GM12873 (cell line): ENCODE measurements at regions not wholly inside any gene's neighbourhood (a gene's known extent, or its start where the extent isn't known, plus 50 kb on each side); places are given as distances from the start of the nearest gene placed in this dataset.

Experiments used
- TF ChIP-seq, protein P1 (sequence below): IDR thresholded peaks from 2 replicates; pipeline ENCODE4 v1.5.1; 2012; ENCODE audit warnings: low read depth, mild to moderate bottlenecking, moderate library complexity, low read length, control low read depth; ENCODE audit not compliant: insufficient read depth; ENCODE audit errors: missing control alignments

DNA sequence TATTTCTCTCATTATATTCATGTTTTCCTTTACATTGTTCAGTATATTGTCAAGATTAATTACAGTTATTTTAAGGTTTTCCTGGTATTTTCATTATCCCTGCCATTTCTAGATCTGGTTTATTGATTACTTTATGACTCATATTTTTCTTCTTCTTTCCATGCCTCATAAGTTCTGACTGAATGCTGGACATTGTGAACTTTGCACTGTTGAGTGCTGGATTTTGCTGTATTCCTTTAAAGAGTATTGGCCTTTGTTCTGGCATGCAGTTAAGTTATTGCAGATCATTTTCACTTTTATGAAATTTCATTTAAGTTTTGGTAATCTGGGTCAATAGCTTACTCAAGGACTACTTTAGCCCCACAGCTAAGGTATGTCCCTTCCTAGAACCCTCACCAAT, 73.1 kb downstream of the KLF6 start:
- TF ChIP-seq, protein P1, sequence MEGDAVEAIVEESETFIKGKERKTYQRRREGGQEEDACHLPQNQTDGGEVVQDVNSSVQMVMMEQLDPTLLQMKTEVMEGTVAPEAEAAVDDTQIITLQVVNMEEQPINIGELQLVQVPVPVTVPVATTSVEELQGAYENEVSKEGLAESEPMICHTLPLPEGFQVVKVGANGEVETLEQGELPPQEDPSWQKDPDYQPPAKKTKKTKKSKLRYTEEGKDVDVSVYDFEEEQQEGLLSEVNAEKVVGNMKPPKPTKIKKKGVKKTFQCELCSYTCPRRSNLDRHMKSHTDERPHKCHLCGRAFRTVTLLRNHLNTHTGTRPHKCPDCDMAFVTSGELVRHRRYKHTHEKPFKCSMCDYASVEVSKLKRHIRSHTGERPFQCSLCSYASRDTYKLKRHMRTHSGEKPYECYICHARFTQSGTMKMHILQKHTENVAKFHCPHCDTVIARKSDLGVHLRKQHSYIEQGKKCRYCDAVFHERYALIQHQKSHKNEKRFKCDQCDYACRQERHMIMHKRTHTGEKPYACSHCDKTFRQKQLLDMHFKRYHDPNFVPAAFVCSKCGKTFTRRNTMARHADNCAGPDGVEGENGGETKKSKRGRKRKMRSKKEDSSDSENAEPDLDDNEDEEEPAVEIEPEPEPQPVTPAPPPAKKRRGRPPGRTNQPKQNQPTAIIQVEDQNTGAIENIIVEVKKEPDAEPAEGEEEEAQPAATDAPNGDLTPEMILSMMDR = no peak

DNA sequence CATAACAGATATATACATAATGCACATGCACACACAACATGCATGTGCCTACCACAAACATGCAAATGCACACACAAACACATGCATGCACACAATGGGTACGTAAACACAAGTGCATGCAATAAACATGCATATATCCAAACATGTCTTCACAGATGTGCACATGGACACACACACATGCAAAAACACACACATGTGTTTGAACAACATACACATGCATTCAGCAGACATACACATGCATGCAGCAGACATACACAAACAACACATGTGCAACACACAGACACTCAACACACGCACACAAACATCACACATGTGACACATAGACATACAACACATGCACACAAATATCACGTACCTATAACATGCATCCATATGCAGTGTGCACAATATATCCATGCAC, 74.2 kb downstream of the KLF6 start:
- TF ChIP-seq, protein P1 = no peak

DNA sequence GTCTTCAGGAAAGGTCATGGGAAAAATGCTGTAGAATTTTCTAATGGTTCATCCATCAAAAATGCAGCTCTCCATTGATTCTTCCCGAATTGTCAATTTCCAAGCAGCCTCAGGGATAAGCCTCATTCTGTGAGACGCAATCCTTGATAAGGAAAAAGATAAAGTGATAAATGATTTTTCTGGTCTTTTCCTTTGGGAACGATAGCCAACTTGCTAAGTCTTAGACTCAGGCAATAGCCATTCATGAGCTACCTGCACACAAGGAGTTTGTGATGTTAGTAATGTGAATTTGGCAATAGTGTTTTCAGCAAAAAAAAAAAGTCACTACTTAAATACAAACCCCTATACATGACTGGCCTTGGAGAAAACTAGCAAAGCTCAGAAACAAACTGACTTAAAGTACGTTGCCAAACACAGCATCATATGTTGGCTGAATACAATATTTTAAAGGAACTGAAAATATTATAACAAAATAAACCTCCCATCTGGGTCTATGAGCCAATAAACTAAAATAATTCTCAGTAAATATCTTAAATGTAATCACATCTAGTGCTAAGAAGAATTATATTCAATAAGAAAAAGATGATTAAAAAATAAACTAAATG, 75.5 kb downstream of the KLF6 start:
- TF ChIP-seq, protein P1 = no peak

DNA sequence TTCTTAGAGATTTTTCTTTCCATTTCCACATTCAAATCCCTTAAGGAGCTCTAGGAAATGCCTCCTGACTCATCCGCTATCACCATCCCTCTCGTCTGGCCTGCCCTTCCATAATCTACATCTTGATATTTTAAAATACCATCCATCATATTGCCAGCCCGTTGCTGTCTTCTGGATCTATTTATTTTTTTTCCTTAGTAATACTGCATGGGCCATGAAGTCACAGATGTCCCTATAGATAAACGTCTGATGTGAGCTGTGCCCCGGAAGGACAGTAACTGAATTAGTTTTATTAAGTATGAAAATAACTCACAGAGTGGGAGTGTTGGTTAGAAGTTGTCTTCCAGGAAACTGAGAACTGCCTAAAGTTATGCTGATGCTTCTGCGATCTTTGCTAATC, 76.2 kb downstream of the KLF6 start:
- TF ChIP-seq, protein P1 = no peak

DNA sequence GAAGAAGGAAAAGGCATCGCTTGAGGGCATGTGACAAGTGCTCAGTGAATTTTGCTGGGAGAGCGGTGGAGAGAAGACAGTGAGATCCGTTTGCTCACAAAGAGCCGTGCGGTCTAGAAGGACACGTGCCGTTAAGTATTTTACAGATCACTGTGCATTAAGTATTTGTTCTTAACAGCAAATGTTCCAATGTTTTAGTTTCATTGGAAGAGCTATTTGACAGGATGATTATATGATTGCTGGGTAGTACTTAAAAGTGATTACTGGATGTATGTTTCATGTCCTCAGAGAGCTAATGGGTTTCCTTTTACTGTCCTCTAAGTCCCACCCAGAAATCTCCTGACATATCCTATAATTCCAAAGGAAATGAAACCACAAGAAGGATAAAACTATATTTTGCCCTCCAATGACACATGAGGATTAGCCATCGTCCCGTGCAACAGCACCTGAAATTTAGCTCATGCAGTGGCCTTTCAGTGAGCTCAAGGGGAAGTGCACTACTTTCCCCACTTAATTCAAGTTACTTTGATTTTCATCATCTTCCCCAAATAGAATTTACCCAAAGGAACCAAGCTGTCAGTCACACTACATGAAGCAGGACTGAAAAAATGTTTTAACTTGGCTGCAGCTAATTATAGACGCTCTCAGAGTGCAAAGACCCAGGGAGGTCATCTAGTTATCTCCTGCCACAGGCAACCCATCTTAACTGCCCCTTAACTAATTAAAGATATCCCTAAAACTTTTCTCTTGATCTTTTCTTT, 80.3 kb downstream of the KLF6 start:
- TF ChIP-seq, protein P1 = no peak

DNA sequence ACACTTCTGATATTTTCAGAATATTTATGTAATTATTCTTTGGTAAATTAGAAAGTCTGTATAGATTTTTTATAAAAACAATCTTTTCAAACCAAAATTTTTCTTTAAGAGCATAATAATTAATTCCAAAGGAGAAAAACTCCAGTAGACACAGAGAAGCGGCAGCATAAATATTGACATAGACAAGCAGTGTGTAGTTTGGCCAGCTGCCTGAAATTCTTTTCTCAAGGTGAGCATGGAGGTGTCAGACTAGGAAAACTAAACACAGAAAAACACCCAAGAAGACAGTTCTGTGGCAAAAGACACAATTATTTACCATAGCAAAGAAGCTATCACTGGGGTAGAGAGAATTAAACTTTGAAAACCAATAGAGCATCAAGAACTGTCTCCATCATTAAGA, 82.4 kb downstream of the KLF6 start:
- TF ChIP-seq, protein P1 = no peak

DNA sequence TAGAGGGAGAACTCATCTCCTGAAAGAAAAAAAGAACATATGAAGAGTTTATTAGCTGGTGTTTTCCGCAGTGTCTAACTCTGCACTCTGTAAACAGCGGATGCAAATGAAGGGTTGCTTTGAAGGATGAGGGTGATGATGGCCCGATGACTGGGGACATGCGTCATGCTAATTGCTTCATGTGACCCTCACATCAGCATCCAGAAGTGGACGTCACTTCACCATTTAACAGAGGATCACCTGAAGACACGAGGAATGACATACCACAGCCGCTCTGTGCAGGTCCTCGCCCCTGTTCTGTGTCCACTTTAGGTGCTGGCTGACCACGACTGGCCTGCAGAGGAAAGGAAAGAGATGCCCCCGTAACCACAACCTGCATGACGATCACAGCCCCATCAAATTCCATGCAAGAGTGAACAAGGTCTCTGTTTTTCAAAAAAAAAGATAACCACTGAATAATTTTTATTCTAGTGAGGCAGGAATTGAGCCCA, 82.9 kb downstream of the KLF6 start:
- TF ChIP-seq, protein P1 = no peak
